ENCODE measurements at regions not wholly inside any gene's neighbourhood (a gene's known extent, or its start where the extent isn't known, plus 50 kb on each side); places are given as distances from the start of the nearest gene placed in this dataset.

GRCh38 chr12:28951935-28952334 is 197.1 kb upstream of the FAR2 start:
- no peaks in the 10 kb centered on the region for H3K4me1 Mint-ChIP-seq (ENCODE audit: insufficient read depth, unreplicated experiment)
- DNase-seq (ENCODE audit: unreplicated experiment) = no peak
- TF ChIP-seq CTCF (IDR thresholded peaks at IDR 0.05; ENCODE audit: unreplicated experiment) = no peak
- intact Hi-C loops (cut with micrococcal nuclease) = no loop called here
- H3K9me3 Mint-ChIP-seq (ENCODE audit: unreplicated experiment) = no peaks in the 10 kb centered on the region
- POLR2A ChIA-PET = no interaction called here
- BruUV-seq (replicated peaks) = no TSS peak
- no peak overlapping the region for H3K4me3 Mint-ChIP-seq (ENCODE audit: unreplicated experiment)
- H3K36me3 Mint-ChIP-seq (ENCODE audit: insufficient read depth, unreplicated experiment) = no peaks in the 10 kb centered on the region
- no peaks in the 10 kb centered on the region for H3K27me3 Mint-ChIP-seq (ENCODE audit: insufficient read depth, unreplicated experiment)
- CTCF ChIA-PET = no interaction called here
- no peak overlapping the region for H3K27ac Mint-ChIP-seq (ENCODE audit: low read depth, unreplicated experiment)

GRCh38 chr12:28954333-28954732 is 194.7 kb upstream of the FAR2 start:
- no TSS peak for BruUV-seq (replicated peaks)
- POLR2A ChIA-PET = no interaction called here
- Mint-ChIP-seq H3K4me1 (ENCODE audit: insufficient read depth, unreplicated experiment) (peaks cover 9% of the 10 kb centered on the region), H3K27me3 (ENCODE audit: insufficient read depth, unreplicated experiment) (no peaks in the 10 kb centered on the region), H3K36me3 (ENCODE audit: insufficient read depth, unreplicated experiment) (no peaks in the 10 kb centered on the region), H3K9me3 (ENCODE audit: unreplicated experiment) (no peaks in the 10 kb centered on the region), H3K4me3 (ENCODE audit: unreplicated experiment) (no peak overlapping the region), H3K27ac (ENCODE audit: low read depth, unreplicated experiment) (no peak overlapping the region)
- CTCF ChIA-PET = interaction anchor here (0.6 to 1.8 kb wide), 2 partner anchors 9 to 164 kb away, joined by 4 to 5 read pairs; no protein-coding TSS in a partner anchor
- no peak for TF ChIP-seq CTCF (IDR thresholded peaks at IDR 0.05; ENCODE audit: unreplicated experiment)
- no peak for DNase-seq (ENCODE audit: unreplicated experiment)
- intact Hi-C loops (cut with micrococcal nuclease) = no loop called here

GRCh38 chr12:28955491-28955890 is 193.6 kb upstream of the FAR2 start:
- no peak overlapping the region for H3K4me3 Mint-ChIP-seq (ENCODE audit: unreplicated experiment)
- no peak overlapping the region for H3K27ac Mint-ChIP-seq (ENCODE audit: low read depth, unreplicated experiment)
- no peaks in the 10 kb centered on the region for H3K9me3 Mint-ChIP-seq (ENCODE audit: unreplicated experiment)
- H3K4me1 Mint-ChIP-seq (ENCODE audit: insufficient read depth, unreplicated experiment) = peaks cover 14% of the 10 kb centered on the region
- CTCF ChIA-PET = interaction anchor here (1.8 kb wide), 1 partner anchor 8 kb away, joined by 4 read pairs; no protein-coding TSS in a partner anchor
- H3K36me3 Mint-ChIP-seq (ENCODE audit: insufficient read depth, unreplicated experiment) = no peaks in the 10 kb centered on the region
- no peak for DNase-seq (ENCODE audit: unreplicated experiment)
- H3K27me3 Mint-ChIP-seq (ENCODE audit: insufficient read depth, unreplicated experiment) = no peaks in the 10 kb centered on the region
- POLR2A ChIA-PET = interaction anchor here (0.7 kb wide), 1 partner anchor 73 kb away, joined by 3 read pairs; no protein-coding TSS in a partner anchor
- intact Hi-C loops (cut with micrococcal nuclease) = no loop called here
- BruUV-seq (replicated peaks) = no TSS peak
- no peak for TF ChIP-seq CTCF (IDR thresholded peaks at IDR 0.05; ENCODE audit: unreplicated experiment)

- intact Hi-C loops (cut with micrococcal nuclease) = no loop called here
- DNase-seq (ENCODE audit: unreplicated experiment) = no peak
- Mint-ChIP-seq H3K36me3 (ENCODE audit: insufficient read depth, unreplicated experiment) (no peaks in the 10 kb centered on the region), H3K4me1 (ENCODE audit: insufficient read depth, unreplicated experiment) (peaks cover 16% of the 10 kb centered on the region), H3K27ac (ENCODE audit: low read depth, unreplicated experiment) (no peak overlapping the region), H3K27me3 (ENCODE audit: insufficient read depth, unreplicated experiment) (no peaks in the 10 kb centered on the region), H3K9me3 (ENCODE audit: unreplicated experiment) (no peaks in the 10 kb centered on the region), H3K4me3 (ENCODE audit: unreplicated experiment) (no peak overlapping the region)
- ChIA-PET POLR2A (interaction anchor here (0.7 kb wide), 1 partner anchor 74 kb away, joined by 3 read pairs; no protein-coding TSS in a partner anchor), CTCF (no interaction called here)
- BruUV-seq (replicated peaks) = no TSS peak
- no peak for TF ChIP-seq CTCF (IDR thresholded peaks at IDR 0.05; ENCODE audit: unreplicated experiment)
These were observed 193.1 kb upstream of the FAR2 start for GRCh38 chr12:28955931-28956330.

Measured in MCF 10A (cell line).